GM21423 (cell line): ENCODE measurements at regions not wholly inside any gene's neighbourhood (a gene's known extent, or its start where the extent isn't known, plus 50 kb on each side); places are given as distances from the start of the nearest gene placed in this dataset.

Experiments
- ATAC-seq: cut with Tn5 transposase; IDR thresholded peaks from one replicate; pipeline ENCODE4 v1.9.1; 2021; ENCODE audit warnings: mild to moderate bottlenecking, moderate library complexity; ENCODE audit not compliant: unreplicated experiment

DNA sequence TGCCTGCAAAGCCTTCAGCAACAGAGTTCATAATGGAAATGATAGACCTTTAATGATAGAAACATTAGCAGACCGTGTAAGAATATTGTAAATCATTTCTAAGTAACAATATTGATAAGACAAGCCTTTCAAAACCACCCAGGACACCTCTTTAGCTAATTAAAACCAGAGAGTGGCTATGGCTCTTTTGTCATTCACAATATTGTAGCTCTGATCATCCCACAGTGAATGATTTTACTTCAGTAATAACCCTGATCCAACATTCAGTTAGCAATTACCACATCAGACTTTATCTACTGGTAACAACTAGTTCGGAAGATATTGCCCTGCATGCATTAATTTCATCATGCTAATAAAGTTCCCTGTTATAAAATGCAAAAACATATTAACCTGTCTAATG, 432.6 kb downstream of the DTWD2 start:
- ATAC-seq: no peak

DNA sequence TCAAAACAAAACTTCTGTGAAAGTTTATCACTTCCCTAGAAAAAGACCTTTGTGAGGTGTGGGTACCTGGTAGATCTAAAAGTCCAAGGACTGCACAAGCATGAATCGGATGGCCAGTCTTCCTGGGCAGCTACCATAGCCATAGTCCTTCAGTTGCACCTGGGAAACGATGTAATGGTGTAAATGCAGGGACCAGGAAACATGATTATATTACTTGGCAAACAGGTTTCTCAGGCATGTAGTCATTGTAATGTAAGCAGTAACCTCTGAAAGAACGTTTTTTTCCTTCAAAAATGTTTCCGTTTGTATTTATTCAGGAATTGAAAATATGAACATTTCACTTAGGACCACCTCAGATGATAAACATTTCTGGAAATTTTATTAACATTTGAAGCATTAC, 433.4 kb downstream of the DTWD2 start:
- no peak for ATAC-seq

DNA sequence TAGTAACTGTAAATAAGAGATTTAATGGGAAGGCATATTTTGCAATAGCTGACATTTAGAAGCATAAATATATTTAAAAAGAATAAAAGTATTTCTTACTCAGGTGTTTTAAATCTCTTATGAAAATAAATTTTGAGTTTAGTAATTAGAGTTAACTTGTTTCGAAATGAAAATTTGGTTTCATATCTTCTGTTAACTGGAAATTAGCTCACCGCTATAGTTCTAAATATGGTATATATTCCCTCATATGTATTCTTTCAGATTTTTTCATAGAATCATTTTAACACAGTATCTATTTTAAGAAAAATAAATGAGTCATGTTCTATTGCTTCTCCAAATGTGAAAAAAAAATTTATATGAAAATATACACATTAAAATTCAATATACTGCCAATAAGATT, 434.1 kb downstream of the DTWD2 start:
- no peak for ATAC-seq

DNA sequence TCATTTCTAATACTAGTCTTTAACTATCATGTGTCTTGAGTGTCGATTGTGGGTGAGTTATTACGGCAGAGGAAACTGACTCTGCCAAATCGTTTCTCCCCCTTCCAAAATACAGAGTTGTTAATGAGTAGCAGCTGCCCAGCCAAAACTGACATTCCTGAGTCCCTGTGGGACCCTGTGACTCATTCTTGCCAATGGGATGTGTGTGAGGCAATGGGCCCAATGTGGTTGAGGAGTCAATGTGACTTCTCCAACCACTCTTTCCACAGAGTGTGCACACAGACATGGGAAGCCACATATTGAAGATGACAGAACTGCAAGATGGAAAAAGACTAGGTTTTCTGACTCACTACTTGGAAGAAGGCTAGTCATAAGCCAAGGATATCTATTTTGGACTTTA, 434.7 kb downstream of the DTWD2 start:
- no peak for ATAC-seq

DNA sequence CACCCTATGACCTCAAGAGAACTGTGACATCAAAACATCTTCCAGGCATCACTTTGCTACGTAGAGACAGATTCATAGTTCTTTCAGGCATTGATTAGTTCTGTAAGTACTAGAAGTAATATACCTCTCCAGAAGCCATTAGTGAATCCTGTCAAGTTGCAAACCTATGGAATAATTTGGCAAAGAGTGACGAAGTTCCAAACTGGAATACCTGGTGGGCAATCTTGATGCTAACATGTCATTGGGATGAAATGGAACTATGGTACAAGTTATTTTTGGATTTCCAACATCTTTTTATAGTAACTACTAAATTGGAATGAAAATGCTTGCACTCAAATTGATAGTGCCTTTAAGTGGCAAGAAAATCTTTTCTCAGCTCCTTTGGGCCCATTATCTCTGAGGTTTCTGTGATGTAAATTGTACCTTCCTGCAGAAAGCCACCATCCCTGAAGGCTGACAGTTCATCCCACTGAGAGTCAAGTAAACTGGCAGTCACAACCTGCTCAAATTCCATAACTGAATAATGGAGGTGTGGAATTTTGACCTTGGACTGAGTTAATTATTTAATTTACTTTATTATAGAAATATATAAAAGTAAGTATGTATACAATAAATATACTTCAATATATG, 435.5 kb downstream of the DTWD2 start:
- no peak for ATAC-seq

DNA sequence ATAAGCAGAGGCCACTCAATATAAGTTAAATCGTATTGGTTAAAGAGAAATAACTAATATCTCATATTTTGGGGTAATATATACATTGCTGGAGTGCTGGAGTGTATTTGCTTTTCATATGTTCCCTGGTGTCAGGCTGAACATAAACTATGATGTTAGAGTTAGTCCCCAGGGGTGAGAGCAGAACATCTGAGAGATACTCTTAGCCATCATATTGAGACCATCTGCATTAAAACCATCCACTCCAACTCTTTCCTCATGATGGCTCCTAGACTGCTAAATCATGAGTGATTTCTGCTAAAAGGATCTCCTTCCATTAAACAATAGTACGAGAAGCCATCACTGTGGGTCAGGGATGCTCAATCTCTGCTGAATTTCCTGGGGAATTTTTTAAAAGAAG, 436.2 kb downstream of the DTWD2 start:
- no peak for ATAC-seq

DNA sequence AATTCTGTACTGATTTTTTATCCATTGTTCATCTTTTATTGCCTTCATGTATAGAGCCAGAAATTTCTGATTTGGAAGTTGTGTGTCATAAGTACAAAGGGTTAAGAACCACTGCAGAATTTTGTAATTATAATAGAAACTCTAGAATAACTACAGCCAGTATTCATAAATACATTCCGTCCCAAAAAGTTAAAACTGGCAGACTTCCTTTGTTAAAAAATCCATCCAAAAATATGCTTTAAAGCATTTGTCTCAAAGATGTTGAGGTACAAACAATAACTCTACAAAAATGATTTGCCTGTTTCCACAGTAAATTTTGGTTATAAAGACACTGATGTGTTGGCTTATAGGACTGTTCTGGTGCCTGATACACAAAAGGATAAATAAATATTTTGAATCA, 436.6 kb downstream of the DTWD2 start:
- no peak for ATAC-seq

DNA sequence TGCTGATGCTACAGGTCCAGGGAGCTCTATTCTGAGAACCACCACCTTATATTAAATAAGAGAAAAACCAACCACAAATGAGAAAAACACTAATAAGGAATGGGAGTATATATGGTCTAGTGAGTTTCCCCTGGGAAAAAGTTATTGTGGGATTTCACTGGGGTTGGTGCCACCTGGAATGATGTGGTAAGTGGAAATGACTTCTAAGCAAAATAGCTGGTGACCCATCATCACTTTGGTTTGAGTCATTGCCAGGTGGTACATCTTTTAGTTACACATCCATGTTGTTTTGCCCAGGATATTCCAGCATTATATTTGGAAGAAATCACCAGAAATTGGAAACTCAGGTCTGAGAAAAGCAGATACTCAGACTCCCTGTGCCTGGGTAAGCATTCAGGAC, 437.3 kb downstream of the DTWD2 start:
- ATAC-seq: no peak

DNA sequence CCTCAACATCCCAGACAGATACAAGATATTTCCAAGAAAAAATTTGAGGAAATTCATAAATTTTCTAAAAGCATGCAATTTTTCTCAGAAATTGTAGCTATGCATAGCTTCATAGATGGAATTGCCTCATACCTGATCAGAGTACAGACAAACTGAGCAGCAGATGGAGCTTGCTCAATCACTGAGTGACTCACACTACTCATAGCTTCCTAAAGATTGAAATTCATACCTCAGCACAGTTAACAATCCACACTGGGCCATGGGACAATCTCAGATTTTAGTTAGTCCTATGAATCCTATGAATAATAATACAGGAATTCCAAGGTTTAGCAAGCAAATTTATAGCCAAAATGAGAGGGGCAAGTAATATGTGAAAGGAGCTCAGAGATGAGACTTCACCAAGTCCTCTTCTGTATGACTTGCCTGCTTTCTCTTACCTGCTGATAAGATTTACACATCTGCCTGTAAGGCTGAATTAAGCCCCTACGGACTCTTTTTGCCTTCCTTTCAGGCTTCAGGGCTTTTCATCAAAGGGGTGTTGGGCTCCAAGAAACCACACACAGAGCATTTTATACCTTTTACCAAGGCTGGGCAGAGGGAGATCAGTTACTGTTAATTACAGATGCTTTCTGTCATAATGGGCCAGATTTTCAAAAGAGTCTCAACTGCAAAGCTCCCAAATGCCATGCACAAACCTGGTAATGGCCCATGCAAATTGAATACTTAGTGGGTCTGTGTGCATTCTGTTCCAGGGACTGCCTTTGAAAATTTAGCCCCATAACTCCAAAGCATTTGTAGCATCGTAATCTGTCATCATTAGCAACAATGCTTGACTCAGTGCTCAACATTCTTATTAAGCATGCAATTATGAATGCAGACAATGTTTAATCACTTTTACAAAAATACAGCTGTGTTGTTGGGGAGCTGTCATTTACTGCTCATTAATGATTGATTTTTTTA, 439.3 kb downstream of the DTWD2 start:
- ATAC-seq: no peak

DNA sequence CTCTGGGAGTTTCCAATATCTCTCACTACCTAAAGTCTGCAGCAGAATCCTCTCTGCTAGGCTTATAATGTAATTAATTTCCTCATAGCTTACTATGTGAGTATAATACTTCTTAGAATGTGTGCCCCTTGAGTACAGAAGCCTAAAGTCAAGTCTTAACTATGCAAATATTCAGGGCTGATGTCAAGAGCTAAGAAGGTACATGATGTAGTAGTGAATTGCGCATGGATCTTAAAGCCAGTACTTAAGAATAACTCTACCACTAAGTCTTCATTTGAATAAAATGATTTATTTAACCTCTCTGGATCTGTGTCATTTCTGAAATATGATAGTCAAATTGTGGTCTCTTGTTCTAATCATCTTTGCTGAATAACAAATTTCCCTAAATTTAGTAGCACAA, 442.9 kb downstream of the DTWD2 start:
- no peak for ATAC-seq

DNA sequence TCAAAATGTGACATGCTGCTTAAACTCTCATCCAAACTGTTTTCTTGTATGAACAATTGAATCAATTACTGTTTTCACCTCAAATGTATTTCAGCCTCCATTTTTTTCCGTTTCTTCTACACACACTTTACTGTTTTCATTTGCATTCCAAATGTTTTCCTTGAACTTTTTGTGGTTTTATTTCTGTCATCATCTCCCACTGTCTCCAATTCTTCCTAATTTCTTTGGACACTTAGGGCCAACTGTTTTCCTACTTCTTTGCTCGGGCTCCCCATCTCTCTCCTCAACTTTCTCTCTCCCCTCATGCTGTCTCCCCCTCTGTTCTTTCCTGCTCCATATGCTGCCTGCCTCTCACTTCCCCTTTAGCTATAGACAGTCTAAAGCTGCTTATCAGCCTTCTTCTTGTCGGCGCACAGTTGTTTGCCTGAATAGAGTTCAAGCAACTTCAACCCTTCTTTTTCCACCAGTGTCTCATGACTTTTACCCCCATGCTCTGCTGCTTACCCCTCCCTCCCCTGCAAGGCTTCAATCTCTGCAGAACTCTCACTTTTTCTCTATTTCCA, 443.4 kb downstream of the DTWD2 start:
- ATAC-seq: no peak

DNA sequence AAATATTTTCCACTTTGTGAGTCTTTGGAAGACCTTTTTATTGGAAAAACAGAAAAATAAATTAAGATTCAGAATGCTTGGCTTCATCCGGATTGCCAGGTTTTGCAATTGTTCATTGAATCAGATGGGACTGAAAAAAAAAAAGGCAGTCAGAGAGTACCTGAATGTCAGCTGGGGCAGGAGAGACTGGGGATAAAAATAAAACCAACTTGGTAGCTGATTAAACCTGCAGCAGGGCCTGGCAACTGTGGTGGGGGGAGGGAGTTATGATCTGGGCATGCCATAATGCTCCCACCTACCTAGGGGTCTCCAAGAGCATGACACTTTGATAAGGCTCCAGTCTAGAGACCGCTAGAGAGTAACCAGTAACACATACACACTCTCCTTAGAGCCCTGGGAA, 454.4 kb downstream of the DTWD2 start:
- no peak for ATAC-seq

DNA sequence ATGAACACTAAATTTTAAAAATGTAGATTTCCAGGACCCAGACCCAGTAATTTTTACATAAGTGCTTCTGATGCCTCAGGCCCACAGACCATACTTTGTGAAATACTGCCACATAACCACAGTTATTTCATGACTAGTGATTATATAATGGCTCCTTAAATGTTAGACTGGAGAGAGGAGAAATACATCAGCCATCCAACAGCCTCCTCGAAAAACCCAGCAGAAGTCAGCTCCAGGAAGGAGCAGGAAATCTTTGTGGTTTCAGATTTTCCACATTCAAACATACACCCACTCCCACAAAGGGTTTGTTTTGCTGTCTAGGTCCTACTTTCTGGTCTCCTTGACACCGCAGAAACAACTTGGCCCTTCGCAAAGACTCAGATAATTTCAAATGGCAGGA, 455.2 kb downstream of the DTWD2 start:
- no peak for ATAC-seq

DNA sequence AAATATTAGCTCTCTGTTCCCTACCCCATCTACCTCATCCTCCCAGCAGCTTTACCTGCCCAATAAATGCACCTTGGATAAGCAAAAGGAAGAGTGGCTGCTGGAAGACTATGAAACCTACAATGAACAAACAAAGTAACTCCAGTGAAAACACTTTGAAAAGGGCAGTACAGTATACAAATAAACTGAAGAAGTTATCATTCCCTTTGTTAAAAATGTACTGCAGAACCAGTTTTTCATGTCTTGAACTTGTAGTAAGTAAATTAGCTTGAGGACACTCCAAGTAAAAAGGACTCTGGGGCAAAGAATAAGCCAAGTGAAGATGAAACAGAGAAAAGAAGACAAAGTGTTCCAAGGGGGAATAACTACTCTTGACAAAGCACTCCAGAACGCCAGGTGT, 457.1 kb downstream of the DTWD2 start:
- no peak for ATAC-seq

DNA sequence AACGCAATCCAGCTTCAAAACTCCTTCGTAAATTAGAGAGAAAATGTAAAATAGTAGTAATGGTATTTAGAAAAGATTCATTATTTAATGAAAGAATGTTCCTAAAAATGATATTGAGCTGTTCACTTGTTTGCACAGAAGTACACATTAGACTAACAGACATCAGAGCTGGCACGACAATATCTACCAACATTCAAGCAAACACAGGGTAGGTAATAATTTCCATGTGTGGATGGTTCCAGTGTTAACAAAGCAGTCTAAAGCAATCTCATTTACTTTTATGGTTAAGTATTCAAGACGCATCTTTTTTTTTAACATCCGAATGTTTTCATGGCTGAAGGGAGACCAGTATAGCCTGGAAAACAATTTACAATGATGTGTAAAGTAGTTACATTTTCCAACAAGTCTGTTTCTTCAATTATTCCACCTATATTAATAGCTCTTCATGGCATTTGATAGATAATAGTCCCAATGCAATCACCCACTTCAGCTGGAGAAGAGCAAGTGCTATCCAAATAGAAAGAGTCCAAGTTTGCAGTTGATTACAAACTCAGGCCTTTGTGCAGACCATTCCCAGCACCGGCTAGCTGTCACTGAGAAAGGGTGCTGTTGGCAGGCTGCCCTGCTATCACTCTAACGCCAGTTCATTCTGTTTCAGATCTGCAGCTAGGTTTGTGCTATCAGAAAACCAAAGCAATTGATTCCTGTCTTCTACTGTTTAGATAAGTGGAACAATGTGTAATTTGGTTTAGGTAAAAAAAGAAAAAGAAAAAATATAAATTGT, 458.8 kb downstream of the DTWD2 start:
- no peak for ATAC-seq

DNA sequence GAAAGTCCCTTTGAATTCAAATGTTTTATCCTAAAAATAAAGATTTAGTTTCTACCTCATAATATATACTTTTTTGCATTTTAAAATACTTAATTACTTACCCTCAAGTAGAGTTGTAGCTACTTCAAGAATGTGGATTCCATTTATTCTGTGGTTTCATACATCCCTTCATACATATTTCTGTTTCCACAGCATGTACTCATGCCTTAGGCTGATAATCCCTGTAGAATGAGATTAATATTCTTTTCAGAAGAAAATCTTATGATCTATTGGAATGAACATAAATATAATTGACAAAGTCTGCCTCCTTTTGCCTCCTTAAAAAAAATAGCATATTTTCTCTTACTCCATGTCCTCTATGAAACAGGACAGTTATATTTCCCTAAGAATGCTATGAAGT, 465.7 kb downstream of the DTWD2 start:
- no peak for ATAC-seq

DNA sequence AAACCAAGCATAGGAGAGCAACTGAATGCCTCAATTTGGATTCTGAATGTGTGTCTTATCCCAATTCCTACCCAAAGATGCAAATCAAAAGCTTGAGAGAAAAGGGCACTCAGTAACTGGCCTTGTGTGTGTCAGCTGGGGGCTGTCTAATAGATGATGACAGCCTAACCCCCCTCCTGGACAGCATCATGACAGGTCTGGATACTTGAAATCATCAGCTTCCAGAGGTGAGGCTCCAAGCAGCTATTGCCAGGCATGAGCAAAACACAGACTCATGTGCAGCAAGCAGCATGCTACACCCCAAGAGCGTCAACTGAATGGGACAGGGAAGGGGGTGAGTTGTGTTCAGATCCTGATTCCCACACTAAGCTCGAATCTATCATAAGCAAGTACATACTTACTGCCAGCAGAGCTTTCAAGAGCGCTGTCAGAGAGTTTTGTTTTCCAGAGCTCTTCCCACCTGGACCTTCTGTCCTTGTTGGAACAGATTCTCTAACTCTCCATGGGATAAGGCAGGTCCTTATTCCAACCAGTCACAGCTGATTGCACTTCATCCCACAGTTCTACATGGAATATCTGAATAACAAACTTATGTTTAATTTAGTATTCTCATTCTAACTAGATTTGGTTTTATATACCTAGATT, 467.5 kb downstream of the DTWD2 start:
- no peak for ATAC-seq

DNA sequence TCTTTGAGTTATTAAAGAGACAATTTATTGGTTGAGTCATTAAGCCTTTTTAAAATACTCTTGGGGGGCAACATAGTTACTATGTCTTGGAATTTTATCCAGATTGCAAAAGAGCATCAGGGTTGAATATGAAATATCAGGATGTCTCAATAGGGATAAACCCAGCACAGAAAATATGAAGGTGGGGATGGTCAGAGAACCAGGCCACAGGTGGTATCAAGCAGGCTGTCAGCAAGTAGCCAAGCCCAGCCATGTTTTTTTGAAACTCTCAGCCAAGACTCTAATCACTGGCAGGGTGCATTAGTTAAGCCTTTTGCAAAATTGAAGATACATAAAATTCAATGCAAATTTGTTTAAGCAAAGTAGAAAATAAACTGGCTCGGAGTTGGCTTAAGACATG, 468.9 kb downstream of the DTWD2 start:
- no peak for ATAC-seq

DNA sequence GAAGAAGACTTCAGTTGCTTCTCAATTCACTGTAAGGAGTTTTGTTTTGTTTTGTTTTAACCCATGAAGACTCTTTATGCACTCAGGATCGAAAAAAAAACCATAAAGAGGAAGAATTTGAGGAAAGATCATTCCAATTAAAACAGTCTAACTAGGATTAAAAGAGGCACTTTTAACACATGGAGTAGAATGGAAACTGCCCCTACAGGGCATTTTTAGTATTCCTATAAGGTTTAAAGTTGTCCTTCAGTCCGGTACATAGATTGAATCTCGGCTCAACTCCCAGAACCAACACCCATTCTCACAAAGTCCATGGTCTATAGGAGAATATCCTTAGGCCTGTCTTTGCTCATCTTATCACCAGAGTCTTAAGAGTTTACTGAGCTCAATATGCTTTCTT, 469.6 kb downstream of the DTWD2 start:
- no peak for ATAC-seq

DNA sequence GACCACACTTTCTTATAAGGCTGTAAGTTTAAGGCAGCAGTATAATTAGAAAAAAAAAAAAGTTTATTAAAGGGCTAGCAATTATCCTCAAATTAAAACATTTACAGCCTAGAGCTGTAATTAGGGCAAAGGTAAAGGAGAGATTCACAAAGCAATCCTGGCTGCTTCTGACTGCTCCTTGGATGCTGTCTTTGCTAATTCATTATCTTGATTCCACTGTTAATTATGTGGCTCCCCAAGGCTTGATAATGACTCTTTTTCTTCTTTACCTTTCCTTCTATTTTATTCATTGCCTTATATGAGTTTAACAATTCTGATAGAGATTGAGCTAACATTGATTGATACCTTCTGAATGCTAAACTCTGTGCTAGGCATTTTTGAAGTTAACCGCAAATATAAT, 476.5 kb downstream of the DTWD2 start:
- ATAC-seq: no peak
